PC-9 (cell line): ENCODE measurements at regions not wholly inside any gene's neighbourhood (a gene's known extent, or its start where the extent isn't known, plus 50 kb on each side); places are given as distances from the start of the nearest gene placed in this dataset.

Experiments
- BruUV-seq: library from RNA; stranded (reverse); fragments of 400-500 nt; replicated peaks from 2 replicates; lab custom pipeline; 2021; lab: Mats Ljungman, UMichigan
- CTCF ChIA-PET: fragments of 300-600 bp; sonication (Branson Sonifier 250); formaldehyde crosslinking; loops from one replicate; lab custom pipeline; 2022; ENCODE audit warnings: antibody characterized with exemption; lab: Charles Lee
- POLR2A ChIA-PET: fragments of 300-600 bp; sonication (Branson Sonifier 250); formaldehyde crosslinking; loops from one replicate; lab custom pipeline; 2022; ENCODE audit warnings: antibody characterized with exemption; ENCODE audit not compliant: unreplicated experiment; lab: Charles Lee
- DNase-seq, 2 experiments: peaks; one replicate each; pipeline versions ENCODE4 v3.0.0 to v3.0.0-alpha.2; 2015 to 2022; ENCODE audit warnings: mixed read lengths in 1 of 2
- H2AFZ ChIP-seq: fragments of 200-600 bp; sonication (generic); 2 replicates; pipeline ENCODE4 v1.8.1; 2017; ENCODE audit warnings: antibody characterized with exemption
- H3F3A ChIP-seq: fragments of 200-600 bp; sonication (generic); 2 replicates; pipeline ENCODE4 v1.8.1; 2017; ENCODE audit warnings: antibody characterized with exemption, mild to moderate bottlenecking, low read depth; ENCODE audit not compliant: insufficient read depth
- H3K27ac ChIP-seq: fragments of 200-600 bp; sonication (generic); 2 replicates; pipeline ENCODE4 v1.6.1; 2016; ENCODE audit warnings: mixed run types
- H3K27me3 ChIP-seq: fragments of 200-600 bp; sonication (generic); 2 replicates; pipeline ENCODE4 v1.6.1; 2016; ENCODE audit warnings: low read depth, mixed run types; ENCODE audit not compliant: insufficient read depth
- H3K36me3 ChIP-seq: fragments of 200-600 bp; sonication (generic); 2 replicates; pipeline ENCODE4 v1.6.1; 2016; ENCODE audit warnings: low read depth, mixed run types
- H3K4me1 ChIP-seq: fragments of 200-600 bp; sonication (generic); replicated peaks from 2 replicates; pipeline ENCODE4 v1.6.1; 2016; ENCODE audit warnings: mixed run types; ENCODE audit not compliant: insufficient read depth
- H3K4me2 ChIP-seq: fragments of 200-600 bp; sonication (generic); 2 replicates; pipeline ENCODE4 v1.6.1; 2017; ENCODE audit warnings: mixed run types
- H3K4me3 ChIP-seq: fragments of 200-600 bp; sonication (generic); 2 replicates; pipeline ENCODE4 v1.6.1; 2016; ENCODE audit warnings: mixed run types
- H3K79me2 ChIP-seq: fragments of 200-600 bp; sonication (generic); 2 replicates; pipeline ENCODE4 v1.6.1; 2017; ENCODE audit warnings: low read depth, mixed run types
- H3K9me2 ChIP-seq: fragments of 200-600 bp; sonication (generic); 2 replicates; pipeline ENCODE4 v1.8.1; 2017; ENCODE audit warnings: mild to moderate bottlenecking; ENCODE audit not compliant: insufficient read depth
- H3K9me3 ChIP-seq: fragments of 200-600 bp; sonication (generic); 2 replicates; pipeline ENCODE4 v1.8.1; 2016; ENCODE audit warnings: low read depth; ENCODE audit not compliant: insufficient read depth
- H4K20me1 ChIP-seq: fragments of 200-600 bp; sonication (generic); 2 replicates; pipeline ENCODE4 v1.8.1; 2017; ENCODE audit not compliant: insufficient read depth
- EZH2 ChIP-seq: fragments of 200-600 bp; sonication (generic); IDR thresholded peaks from 2 replicates; pipeline ENCODE4 v1.8.0; 2017; ENCODE audit warnings: antibody characterized with exemption, low read depth
- intact Hi-C: fragments of 100-400 bp; cut with micrococcal nuclease; formaldehyde crosslinking; loops from one replicate; pipeline ENCODE4 v1.10.0; 2022; ENCODE audit not compliant: unreplicated experiment
- TF ChIP-seq, protein P1 (sequence below): fragments of 200-600 bp; sonication (generic); conservative IDR thresholded peaks from 2 replicates; pipeline ENCODE4 v1.6.1; 2017; ENCODE audit warnings: mixed run types, antibody characterized with exemption, mild to moderate bottlenecking, moderate library complexity

- no peaks in the 10 kb centered on the region for H3K9me3 ChIP-seq
- TF ChIP-seq EZH2 = no peak
- TF ChIP-seq, protein P1, sequence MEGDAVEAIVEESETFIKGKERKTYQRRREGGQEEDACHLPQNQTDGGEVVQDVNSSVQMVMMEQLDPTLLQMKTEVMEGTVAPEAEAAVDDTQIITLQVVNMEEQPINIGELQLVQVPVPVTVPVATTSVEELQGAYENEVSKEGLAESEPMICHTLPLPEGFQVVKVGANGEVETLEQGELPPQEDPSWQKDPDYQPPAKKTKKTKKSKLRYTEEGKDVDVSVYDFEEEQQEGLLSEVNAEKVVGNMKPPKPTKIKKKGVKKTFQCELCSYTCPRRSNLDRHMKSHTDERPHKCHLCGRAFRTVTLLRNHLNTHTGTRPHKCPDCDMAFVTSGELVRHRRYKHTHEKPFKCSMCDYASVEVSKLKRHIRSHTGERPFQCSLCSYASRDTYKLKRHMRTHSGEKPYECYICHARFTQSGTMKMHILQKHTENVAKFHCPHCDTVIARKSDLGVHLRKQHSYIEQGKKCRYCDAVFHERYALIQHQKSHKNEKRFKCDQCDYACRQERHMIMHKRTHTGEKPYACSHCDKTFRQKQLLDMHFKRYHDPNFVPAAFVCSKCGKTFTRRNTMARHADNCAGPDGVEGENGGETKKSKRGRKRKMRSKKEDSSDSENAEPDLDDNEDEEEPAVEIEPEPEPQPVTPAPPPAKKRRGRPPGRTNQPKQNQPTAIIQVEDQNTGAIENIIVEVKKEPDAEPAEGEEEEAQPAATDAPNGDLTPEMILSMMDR = no peak
- BruUV-seq = no TSS peak
- no peak overlapping the region for H3K4me2 ChIP-seq
- no peak overlapping the region for H3K4me3 ChIP-seq
- DNase-seq = no peak
- H4K20me1 ChIP-seq = no peaks in the 10 kb centered on the region
- no peak overlapping the region for H2AFZ ChIP-seq
- POLR2A ChIA-PET = no interaction called here
- CTCF ChIA-PET = no interaction called here
- no peaks in the 10 kb centered on the region for H3K79me2 ChIP-seq
- H3K27ac ChIP-seq = no peak overlapping the region
- no peaks in the 10 kb centered on the region for H3K9me2 ChIP-seq
- no peaks in the 10 kb centered on the region for H3F3A ChIP-seq
- no peaks in the 10 kb centered on the region for H3K36me3 ChIP-seq
- intact Hi-C loops = loop anchor here (10.0 kb wide), 1 partner anchor 1307 kb away; no protein-coding TSS in a partner anchor
- no peaks in the 10 kb centered on the region for H3K27me3 ChIP-seq
- H3K4me1 ChIP-seq = peaks cover 5% of the 10 kb centered on the region; the same call in 1 of the 2 replicates
These were observed 284.7 kb downstream of the TRIB2 start for GRCh38 chr2:13001408-13001807.

- no peaks in the 10 kb centered on the region for H3K27me3 ChIP-seq
- H3K4me1 ChIP-seq = peaks cover 9% of the 10 kb centered on the region; the same call in 1 of the 2 replicates
- intact Hi-C loops = loop anchor here (10.0 kb wide), 1 partner anchor 1308 kb away; no protein-coding TSS in a partner anchor
- H3F3A ChIP-seq = no peaks in the 10 kb centered on the region
- H3K36me3 ChIP-seq = no peaks in the 10 kb centered on the region
- DNase-seq = no peak
- no peaks in the 10 kb centered on the region for H3K9me3 ChIP-seq
- H3K79me2 ChIP-seq = no peaks in the 10 kb centered on the region
- no peak overlapping the region for H3K4me3 ChIP-seq
- CTCF ChIA-PET = no interaction called here
- POLR2A ChIA-PET = no interaction called here
- H3K27ac ChIP-seq = no peak overlapping the region
- no TSS peak for BruUV-seq
- H2AFZ ChIP-seq = no peak overlapping the region
- H3K9me2 ChIP-seq = no peaks in the 10 kb centered on the region
- no peak overlapping the region for H3K4me2 ChIP-seq
- H4K20me1 ChIP-seq = no peaks in the 10 kb centered on the region
- no peak for TF ChIP-seq EZH2
- TF ChIP-seq, protein P1 = no peak
These were observed 286.0 kb downstream of the TRIB2 start for GRCh38 chr2:13002536-13003331.

GRCh38 chr2:13003500-13003899 lies 286.8 kb downstream of the TRIB2 start:
- Histone ChIP-seq H3F3A (no peaks in the 10 kb centered on the region), H4K20me1 (no peaks in the 10 kb centered on the region), H2AFZ (no peak overlapping the region), H3K9me2 (no peaks in the 10 kb centered on the region), H3K27me3 (no peaks in the 10 kb centered on the region), H3K4me3 (no peak overlapping the region), H3K79me2 (no peaks in the 10 kb centered on the region), H3K27ac (no peak overlapping the region), H3K4me1 (peaks cover 9% of the 10 kb centered on the region; the same call in 1 of the 2 replicates), H3K36me3 (no peaks in the 10 kb centered on the region), H3K9me3 (no peaks in the 10 kb centered on the region), H3K4me2 (no peak overlapping the region)
- TF ChIP-seq EZH2 = no peak
- TF ChIP-seq, protein P1 = no peak
- ChIA-PET POLR2A (no interaction called here), CTCF (no interaction called here)
- no peak for DNase-seq
- intact Hi-C loops = loop anchor here (10.0 kb wide), 1 partner anchor 1309 kb away; no protein-coding TSS in a partner anchor
- BruUV-seq = no TSS peak
